ENCODE measurements at regions not wholly inside any gene's neighbourhood (a gene's known extent, or its start where the extent isn't known, plus 50 kb on each side); places are given as distances from the start of the nearest gene placed in this dataset.

DNA sequence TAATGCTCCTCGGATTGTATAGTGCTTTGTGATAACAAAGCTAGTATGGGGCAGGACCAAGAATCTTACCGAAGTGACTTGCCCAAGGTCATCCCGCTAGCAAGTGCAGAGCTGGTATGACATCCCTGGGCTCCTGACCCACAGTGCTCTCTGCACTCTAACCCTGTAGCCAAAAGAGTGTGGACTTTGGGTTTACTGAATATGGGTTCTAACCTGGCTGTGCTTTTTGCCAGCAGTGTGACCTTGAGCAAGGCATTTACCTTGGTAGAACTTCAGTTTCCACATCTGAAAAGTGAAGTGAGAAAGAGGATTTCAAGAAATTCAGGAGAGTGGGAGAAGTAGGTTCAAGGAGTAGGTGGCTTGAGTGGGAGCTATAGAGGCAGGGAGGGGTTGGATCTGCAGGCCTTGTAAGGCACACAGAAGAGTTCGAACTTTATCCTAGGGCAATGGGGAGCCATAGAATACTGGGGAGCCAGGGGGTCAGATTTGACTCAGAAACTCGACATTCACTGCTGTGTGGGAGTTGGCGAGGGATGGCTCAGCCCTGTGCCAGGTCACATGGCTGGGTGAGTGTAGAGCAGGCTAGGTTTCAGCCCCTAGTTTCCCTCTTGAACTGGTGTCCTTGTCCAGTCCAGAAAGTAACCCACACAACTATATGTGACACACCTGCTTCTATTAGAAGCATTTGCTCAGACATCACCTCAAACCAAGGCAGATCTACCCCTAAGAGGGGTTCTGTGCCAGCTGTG, 91.9 kb downstream of the RPLP1 start:
- WGBS, 2 donors (ENCODE audit: low coverage in 1 of 2), result 79 to 81% methylated on average over 3 to 5 of the region's 6 CpGs
- Histone ChIP-seq H3K36me3 (no peaks in the 10 kb centered on the region), H3K27me3 (peaks cover 8% of the 10 kb centered on the region), H3K4me1 (no peaks in the 10 kb centered on the region), H3K9me3 (no peaks in the 10 kb centered on the region), H3K4me3 (no peak overlapping the region), H3K27ac (no peak overlapping the region)
- no peak for TF ChIP-seq POLR2AphosphoS5 (IDR thresholded peaks at IDR 0.05)
- ATAC-seq, result no peak

DNA sequence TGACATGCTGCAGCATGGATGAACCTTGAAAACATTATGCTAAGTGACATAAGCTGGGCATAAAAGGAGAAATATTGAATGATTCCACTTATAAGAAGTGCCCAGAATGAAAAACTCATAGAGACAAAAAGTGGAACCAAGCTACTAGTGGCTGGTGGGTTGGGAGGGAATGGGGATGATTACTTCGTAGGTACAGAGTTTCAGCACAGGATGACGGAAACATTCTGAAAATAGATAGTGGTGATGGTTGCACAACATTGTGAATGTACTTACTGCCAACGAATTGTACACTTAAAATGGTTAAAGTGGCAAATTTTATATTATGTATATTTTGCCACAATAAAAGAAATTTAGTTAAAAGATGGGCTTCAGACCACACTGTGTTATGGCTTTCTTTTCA, 93.6 kb downstream of the RPLP1 start:
- Histone ChIP-seq H3K27ac (no peak overlapping the region), H3K4me3 (no peak overlapping the region), H3K36me3 (no peaks in the 10 kb centered on the region), H3K27me3 (peaks cover 8% of the 10 kb centered on the region), H3K4me1 (no peaks in the 10 kb centered on the region), H3K9me3 (peaks cover 0 to 8% (median 0%) of the 10 kb centered on the region in 3 donors)
- TF ChIP-seq EP300 (IDR thresholded peaks at IDR 0.05) (no peak), POLR2AphosphoS5 (IDR thresholded peaks at IDR 0.05) (no peak)
- no peak for ATAC-seq
- 32 to 45% methylated on average over 3 of the region's 3 CpGs for WGBS, 2 donors (ENCODE audit: low coverage in 1 of 2)

DNA sequence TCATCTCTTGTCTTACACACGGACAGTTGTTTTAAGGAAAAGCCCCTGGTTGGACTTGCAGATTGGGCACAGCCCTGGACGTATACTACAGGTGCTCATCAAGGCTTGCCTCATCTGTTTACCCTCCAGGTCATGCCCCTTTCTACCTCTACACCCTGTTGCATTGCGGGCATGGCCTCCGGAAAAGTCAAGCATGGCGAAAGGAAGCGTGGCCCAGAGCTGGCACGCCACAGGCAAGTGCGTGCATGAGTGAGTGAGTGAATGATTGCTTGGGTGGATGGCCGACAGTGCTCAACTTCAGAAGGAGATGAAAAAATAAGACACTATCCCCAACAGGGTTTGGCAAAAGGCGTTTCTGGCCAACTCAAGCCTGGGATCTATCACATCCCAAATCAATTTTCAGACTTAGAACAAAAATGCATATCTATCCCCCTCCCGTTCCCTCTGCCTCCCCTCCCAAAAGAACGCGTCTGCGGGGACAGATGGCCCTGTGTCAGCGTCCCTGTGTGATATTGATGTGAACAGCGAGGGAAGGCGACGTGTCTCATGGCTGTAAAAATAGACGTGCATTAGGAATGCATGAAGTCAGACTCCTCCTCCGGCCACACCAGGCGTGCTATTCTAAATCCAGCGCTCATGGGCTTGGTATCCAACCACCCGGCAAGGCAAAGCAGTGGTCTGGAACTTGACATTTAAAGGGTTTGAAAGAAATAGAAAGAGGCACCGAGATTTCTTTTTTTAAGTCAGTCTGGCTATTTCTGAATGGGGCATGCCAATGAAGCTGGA, 96.0 kb downstream of the RPLP1 start:
- TF ChIP-seq EP300 (IDR thresholded peaks at IDR 0.05), result no peak
- TF ChIP-seq, protein P1, sequence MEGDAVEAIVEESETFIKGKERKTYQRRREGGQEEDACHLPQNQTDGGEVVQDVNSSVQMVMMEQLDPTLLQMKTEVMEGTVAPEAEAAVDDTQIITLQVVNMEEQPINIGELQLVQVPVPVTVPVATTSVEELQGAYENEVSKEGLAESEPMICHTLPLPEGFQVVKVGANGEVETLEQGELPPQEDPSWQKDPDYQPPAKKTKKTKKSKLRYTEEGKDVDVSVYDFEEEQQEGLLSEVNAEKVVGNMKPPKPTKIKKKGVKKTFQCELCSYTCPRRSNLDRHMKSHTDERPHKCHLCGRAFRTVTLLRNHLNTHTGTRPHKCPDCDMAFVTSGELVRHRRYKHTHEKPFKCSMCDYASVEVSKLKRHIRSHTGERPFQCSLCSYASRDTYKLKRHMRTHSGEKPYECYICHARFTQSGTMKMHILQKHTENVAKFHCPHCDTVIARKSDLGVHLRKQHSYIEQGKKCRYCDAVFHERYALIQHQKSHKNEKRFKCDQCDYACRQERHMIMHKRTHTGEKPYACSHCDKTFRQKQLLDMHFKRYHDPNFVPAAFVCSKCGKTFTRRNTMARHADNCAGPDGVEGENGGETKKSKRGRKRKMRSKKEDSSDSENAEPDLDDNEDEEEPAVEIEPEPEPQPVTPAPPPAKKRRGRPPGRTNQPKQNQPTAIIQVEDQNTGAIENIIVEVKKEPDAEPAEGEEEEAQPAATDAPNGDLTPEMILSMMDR (IDR thresholded peaks at IDR 0.05), result no peak
- no peak for TF ChIP-seq POLR2AphosphoS5 (IDR thresholded peaks at IDR 0.05)
- TF ChIP-seq POLR2A (IDR thresholded peaks at IDR 0.05), result no peak
- peaks cover 0 to 26% (median 0%) of the 10 kb centered on the region in 3 donors for H3K9me3 ChIP-seq
- whole genome bisulfite sequencing, 2 donors (ENCODE audit: low coverage in 1 of 2), result 53 to 81% methylated on average over 8 to 10 of the region's 24 CpGs
- peaks cover 8% of the 10 kb centered on the region for H3K27me3 ChIP-seq
- no peaks in the 10 kb centered on the region for H3K4me1 ChIP-seq
- H3K36me3 ChIP-seq, result no peaks in the 10 kb centered on the region
- H3K4me3 ChIP-seq, result no peak overlapping the region
- ATAC-seq, result no peak
- no peak overlapping the region for H3K27ac ChIP-seq

DNA sequence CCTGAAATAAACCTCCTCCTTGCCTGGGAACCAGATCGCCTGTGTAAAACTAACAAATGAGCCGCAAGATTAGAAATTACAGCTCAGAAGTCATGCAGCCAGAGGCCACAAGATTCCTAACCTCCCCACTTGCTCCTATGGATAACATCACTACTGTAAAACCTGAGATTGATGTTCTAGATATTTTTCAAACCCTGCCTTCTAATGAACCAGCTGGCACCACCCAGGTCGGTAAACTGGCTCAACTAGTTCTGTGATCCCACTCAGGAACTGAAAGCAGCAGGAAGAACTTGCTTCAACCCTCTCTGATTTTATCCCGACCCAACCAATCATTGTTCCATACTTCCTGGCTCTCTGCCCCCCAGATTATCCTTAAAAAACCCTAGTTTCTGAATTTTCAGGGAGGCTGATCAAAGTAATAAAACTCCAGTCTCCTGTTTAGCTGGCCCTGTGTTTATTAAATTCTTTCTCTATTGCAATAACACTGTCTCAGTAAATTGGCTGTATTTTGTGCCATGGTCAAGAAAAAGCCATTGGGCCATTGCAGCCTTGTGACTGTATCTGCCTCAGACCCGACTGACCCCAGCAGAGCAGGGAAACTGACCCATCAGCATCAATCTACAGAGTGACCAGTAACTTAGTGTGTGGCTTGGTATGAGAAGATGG, 98.9 kb downstream of the RPLP1 start:
- no peak for TF ChIP-seq POLR2AphosphoS5 (IDR thresholded peaks at IDR 0.05)
- TF ChIP-seq POLR2A (IDR thresholded peaks at IDR 0.05), result no peak
- no peak for TF ChIP-seq EP300 (IDR thresholded peaks at IDR 0.05)
- TF ChIP-seq, protein P1 (IDR thresholded peaks at IDR 0.05), result no peak
- Histone ChIP-seq H3K4me1 (no peaks in the 10 kb centered on the region), H3K27me3 (peaks cover 8% of the 10 kb centered on the region), H3K4me3 (no peak overlapping the region), H3K36me3 (no peaks in the 10 kb centered on the region), H3K27ac (no peak overlapping the region), H3K9me3 (peaks cover 0 to 26% (median 0%) of the 10 kb centered on the region in 3 donors)
- WGBS, 2 donors (ENCODE audit: low coverage in 1 of 2), result 61 to 78% methylated on average over 3 to 5 of the region's 5 CpGs
- ATAC-seq, result no peak

DNA sequence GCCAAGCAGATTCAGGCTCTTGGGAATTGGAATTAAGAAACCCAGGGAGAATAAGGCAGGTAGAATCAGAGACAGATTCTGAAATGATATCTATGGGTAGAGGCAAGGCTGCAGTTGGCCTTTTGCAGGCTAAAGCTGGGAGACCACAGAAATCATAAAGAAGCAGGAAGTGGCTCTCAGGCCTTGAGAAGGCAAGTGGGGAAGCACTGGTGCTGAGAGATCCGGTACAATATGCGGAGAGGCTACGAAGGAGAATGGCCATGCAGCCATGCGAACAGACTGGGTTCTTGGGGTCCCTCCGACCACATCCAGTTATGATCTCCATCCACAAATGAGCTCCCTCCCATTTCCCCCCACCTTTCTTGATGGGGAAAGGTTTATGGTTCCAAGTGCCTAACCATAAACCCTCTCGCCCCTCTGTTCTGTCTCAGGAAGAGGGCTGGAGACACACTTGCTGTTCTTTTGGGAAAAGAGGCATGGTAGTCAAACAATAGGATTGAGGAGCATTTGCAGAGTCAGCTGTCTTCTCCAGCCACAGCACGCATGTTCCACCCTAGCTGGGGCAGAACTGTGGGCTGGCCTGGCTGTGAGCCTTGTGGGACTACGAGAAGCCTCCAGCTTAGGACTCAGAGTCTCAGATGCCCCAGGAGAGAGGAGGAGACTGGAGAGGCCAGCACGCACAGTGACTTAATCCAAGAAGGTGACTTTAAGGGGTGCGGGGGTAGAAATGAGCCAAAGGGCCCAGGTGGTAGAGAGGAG, 99.6 kb downstream of the RPLP1 start:
- Histone ChIP-seq H3K27ac (no peak overlapping the region), H3K36me3 (no peaks in the 10 kb centered on the region), H3K9me3 (peaks cover 0 to 26% (median 0%) of the 10 kb centered on the region in 3 donors), H3K4me1 (peaks cover 0 to 6% (median 0%) of the 10 kb centered on the region in 3 donors), H3K4me3 (no peak overlapping the region), H3K27me3 (peaks cover 8% of the 10 kb centered on the region)
- no peak for ATAC-seq
- WGBS, 2 donors (ENCODE audit: low coverage in 1 of 2), result 86 to 89% methylated on average over 5 of the region's 10 CpGs
- TF ChIP-seq POLR2A (IDR thresholded peaks at IDR 0.05) (no peak), POLR2AphosphoS5 (IDR thresholded peaks at IDR 0.05) (no peak), EP300 (IDR thresholded peaks at IDR 0.05) (no peak)
- TF ChIP-seq, protein P1 (IDR thresholded peaks at IDR 0.05), result no peak

All from gastroesophageal sphincter (tissue), 4 donors.